Neural progenitor cell (in vitro differentiated cells): ENCODE measurements at regions not wholly inside any gene's neighbourhood (a gene's known extent, or its start where the extent isn't known, plus 50 kb on each side); places are given as distances from the start of the nearest gene placed in this dataset.

Experiments used
- EZH2 ChIP-seq: fragments of 200-600 bp; sonication (generic); IDR thresholded peaks from 2 replicates; pipeline ENCODE4 v1.6.1; 2017; ENCODE audit warnings: antibody characterized with exemption, mild to moderate bottlenecking, moderate library complexity
- EZH2phosphoT487 ChIP-seq: fragments of 200-600 bp; sonication (generic); IDR thresholded peaks from 2 replicates; pipeline ENCODE4 v1.6.1; 2017; ENCODE audit warnings: antibody characterized with exemption
- TF ChIP-seq, protein P1 (sequence below): fragments of 200-600 bp; sonication (generic); IDR thresholded peaks from 2 replicates; pipeline ENCODE4 v1.5.1; 2017; ENCODE audit warnings: antibody characterized with exemption, mild to moderate bottlenecking

- TF ChIP-seq, protein P1, sequence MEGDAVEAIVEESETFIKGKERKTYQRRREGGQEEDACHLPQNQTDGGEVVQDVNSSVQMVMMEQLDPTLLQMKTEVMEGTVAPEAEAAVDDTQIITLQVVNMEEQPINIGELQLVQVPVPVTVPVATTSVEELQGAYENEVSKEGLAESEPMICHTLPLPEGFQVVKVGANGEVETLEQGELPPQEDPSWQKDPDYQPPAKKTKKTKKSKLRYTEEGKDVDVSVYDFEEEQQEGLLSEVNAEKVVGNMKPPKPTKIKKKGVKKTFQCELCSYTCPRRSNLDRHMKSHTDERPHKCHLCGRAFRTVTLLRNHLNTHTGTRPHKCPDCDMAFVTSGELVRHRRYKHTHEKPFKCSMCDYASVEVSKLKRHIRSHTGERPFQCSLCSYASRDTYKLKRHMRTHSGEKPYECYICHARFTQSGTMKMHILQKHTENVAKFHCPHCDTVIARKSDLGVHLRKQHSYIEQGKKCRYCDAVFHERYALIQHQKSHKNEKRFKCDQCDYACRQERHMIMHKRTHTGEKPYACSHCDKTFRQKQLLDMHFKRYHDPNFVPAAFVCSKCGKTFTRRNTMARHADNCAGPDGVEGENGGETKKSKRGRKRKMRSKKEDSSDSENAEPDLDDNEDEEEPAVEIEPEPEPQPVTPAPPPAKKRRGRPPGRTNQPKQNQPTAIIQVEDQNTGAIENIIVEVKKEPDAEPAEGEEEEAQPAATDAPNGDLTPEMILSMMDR: no peak
- TF ChIP-seq EZH2 (no peak), EZH2phosphoT487 (no peak)
Observed at GRCh38 chr20:50447102-50447804, 62.9 kb upstream of the PTPN1 start.
